ENCODE measurements at regions not wholly inside any gene's neighbourhood (a gene's known extent, or its start where the extent isn't known, plus 50 kb on each side); places are given as distances from the start of the nearest gene placed in this dataset.
"Not testable (repeated sequence)": the region's sequence is repeated elsewhere in the genome, so short reads cannot be mapped to it uniquely, and the experiment has no call there.

DNA sequence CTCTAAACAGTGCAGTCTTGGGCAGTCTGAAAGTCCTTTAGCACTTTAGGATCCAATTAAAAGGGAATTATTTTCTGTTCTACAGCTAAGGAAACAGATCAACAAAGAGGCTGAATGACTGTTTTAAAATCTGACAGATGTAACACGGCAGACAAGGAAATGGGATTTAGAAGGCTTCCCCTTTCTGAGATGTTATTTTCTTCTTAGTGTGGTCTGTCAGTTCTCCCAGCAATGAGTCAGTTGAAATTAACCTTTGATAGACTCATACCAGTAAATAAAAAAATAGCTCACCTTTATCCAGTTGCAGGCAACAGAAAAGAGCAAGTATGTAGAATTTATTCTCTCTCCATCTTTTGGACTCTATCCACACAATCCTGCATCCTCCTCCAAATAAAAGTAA, 98.1 kb downstream of the NEDD1 start:
- DNase-seq, result no peak

DNA sequence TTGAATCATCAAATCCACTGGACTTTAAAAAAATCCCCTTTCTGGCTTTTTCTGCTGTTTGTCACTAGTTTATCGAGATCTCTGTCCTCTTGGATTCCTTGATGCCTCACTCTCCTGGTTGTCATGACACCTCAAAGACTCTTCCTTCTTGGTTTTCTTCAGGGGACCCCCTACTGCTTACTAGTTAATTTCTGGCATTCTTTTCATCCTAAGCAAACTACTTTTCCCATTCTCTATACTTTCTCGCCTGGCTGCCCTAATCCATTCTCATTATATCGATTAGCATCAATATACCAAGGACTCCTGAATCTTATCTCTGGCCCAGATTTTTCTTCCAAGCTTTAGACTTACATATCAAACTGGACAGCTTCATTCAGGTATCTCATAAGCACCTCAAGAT, 98.6 kb downstream of the NEDD1 start:
- no peak for DNase-seq

DNA sequence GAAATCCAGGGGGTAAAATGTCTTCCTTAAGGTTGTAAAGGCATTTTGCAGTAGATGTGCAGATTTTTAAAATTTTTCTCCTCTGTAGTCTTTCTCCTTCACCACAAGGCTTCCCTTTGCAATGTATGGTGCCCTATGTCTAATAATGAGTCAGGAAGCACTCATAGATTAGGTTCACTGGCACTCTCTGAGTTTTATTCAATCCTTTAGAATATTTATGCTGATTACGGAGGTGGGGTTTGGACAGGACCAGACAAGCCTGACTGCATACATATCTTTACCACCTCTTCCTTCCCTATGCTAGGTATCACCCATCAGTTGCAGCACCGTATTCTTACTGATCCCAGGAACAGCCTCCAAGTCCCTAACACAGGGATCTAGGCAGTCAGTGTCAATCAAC, 99.5 kb downstream of the NEDD1 start:
- DNase-seq, result no peak

DNA sequence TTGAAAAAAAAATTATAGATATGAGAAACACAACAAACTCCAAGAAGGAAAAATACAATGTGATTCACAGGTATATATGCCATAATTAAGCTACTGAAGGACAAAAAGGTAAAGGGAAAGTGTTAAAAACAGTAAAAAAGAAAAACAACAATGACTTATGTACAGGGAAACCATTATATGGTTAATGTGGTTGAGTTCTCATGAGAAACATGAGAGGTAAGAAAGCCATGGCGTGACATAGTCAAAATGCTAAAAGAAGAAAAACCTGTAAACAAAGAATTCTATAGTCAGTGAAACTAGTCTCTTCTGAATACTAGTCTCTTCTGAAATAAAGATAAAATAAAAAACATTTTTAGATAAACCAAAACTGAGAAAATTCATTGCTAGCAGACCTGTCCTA, 109.1 kb downstream of the NEDD1 start:
- DNase-seq, result no peak

- DNase-seq, result no peak
Observed at GRCh38 chr12:97017213-97017612, 110.2 kb downstream of the NEDD1 start.

GRCh38 chr12:97022536-97023230, 115.6 kb downstream of the NEDD1 start:
- DNase-seq, result no peak

- no peak for DNase-seq
Observed at GRCh38 chr12:97024393-97024792, 117.3 kb downstream of the NEDD1 start.

DNA sequence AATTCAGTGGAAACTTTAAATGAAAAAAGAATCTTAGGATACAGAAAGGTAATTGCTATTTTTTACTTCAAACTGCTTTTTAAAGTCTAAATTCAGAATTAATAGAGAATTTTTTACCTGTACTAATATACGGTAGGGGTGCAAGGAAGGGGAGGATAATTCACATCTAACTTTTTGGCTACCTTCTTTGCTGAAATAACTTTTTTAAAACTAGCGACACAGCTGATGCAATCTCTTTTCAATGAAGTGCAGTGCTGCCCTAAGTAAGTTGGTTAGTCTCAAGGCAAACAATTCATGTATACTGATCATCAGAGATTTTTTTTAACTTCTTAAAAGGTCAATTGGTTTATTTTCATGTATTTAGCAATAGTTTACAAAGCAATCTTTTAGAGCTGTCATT, 119.8 kb downstream of the NEDD1 start:
- no peak for DNase-seq

- no peak for DNase-seq
Observed at GRCh38 chr12:97027482-97027881, 120.4 kb downstream of the NEDD1 start.

DNA sequence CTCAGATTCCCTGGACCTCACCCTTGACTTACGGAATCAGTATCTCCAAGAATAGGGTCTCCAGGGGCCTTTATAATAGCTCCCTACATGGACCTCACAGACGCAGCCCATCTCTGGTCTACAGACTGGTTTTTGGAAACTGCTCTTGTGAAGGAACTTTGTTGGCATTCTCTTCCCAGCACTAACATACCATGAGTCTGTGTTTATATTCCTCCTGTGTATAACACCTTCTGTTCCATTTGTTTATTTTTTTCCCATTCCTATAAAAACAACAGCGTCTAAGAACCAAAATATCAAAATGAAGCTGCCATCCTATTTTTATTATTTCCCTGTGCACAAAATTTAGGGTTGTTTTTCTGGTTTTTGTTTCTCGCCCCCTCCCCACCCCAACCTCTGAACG, 131.1 kb downstream of the NEDD1 start:
- DNase-seq, result no peak

DNA sequence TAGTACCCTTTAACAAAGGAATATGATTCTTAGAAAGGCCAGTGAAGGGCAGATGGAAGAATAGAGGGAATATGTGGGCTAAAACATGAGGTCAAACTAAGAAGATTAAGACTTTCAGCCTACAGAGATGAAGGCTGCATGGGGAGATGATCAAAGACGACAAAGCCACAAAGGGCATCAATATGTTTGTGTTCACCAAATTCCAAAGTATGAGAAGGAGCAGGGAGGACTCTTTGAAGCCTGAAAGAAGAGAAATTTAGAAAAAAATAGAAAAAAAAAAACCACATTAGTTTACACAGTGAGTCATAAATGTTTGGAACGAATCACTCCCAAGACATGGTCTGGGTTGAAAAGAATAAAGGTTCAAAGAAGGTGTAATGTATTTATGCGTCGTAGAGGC, 131.8 kb downstream of the NEDD1 start:
- no peak for DNase-seq

GRCh38 chr12:97046901-97047300, 139.8 kb downstream of the NEDD1 start:
- DNase-seq, result no peak

DNA sequence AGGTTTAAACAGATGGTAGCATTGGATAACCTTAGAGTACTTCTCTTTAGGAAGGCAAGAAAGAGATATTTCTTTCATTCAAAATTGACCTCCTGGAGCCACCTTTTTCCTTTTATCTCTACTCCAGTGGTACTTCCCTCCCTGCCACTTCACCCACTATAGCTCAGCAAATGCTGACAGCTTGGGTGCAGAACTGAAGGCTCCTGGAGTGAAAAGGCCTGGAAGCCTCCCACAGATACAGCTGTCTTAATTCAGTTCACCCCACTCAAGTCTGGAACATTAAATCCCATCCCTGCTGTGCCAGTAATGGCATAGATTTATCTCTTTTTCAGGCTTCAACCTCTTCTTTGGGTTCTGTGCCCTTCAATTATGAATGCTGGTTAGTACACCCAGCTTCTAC, 140.3 kb downstream of the NEDD1 start:
- DNase-seq, result no peak

DNA sequence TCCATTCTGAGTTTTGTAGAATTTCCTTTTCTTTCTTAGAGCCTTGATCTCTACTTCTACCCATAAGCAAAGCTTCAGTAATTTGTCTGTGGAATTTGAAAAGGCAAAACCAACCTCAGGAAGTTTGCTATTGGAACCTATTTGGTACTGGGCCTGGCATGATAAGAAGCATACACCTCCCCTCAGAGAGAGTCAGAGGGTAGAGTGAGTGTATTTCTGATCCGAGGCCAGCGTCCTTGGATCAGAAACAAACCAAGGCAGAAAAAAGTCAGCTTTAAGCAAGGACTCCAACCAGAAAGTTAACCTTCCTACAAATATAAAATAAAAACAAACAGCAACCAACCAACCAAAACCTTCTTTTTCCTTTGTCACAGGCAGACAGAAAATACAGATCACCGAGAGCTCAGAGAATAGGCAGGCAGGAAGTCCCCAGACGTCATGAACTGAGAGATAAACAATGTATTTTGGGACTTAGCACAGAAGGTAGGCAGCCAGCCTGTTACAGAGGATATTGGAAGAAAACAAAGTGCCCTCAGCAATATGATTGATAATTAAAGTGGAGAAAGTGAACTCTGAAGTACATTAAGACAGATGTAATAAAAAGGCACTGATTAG, 141.5 kb downstream of the NEDD1 start:
- no peak for DNase-seq

GRCh38 chr12:97050509-97050908, 143.5 kb downstream of the NEDD1 start:
- DNase-seq, result no peak

DNA sequence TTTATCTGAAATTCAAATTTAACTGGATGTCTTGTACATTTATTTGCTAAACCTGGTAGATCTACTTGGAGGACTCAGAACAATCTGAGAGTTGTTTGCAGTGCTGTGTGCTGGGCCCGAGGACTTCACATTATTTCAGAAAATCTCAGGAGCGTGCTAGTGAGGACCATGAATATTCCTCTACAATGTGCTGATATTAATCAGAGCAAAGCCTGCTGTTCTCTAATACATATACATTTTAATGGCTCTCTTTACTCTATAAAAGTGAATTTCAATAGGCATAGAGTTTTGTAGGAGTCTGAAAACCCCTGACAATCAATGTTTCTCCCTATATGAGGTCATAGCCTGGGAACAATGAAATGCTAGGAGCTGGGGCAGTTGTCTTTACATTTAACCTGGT, 144.3 kb downstream of the NEDD1 start:
- DNase-seq, result no peak

GRCh38 chr12:97061171-97061570, 154.1 kb downstream of the NEDD1 start:
- DNase-seq, result no peak

DNA sequence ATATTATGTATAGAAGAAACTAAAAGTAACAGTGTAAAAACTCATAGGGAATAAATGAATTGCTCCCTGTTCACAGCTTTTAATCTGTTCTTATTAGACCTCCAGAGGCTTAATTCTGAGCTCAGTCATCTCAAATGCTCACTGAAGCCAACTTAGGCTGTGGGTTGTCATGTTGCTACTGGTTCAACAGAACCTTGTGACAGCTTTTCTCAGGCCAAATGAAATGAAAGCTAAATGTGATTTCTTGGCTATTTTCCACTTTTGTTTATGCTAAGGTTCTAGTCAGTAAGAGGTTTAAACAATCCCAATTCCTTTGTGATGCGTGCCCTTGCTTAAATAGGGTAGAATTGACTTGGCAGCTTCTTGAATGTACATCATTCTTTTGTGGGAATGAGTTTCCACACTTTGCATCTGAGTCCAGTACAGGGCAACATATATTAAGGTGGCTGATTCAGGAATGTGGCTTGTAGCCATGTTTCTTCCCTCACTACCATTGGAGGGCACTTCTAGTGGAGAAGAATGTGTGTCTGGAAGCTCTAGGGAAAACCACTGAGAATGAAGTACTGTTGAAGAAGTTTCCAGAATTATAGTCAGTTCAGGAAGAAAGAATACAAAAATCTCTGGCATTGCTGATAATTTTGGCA, 156.4 kb downstream of the NEDD1 start:
- DNase-seq, result no peak

DNA sequence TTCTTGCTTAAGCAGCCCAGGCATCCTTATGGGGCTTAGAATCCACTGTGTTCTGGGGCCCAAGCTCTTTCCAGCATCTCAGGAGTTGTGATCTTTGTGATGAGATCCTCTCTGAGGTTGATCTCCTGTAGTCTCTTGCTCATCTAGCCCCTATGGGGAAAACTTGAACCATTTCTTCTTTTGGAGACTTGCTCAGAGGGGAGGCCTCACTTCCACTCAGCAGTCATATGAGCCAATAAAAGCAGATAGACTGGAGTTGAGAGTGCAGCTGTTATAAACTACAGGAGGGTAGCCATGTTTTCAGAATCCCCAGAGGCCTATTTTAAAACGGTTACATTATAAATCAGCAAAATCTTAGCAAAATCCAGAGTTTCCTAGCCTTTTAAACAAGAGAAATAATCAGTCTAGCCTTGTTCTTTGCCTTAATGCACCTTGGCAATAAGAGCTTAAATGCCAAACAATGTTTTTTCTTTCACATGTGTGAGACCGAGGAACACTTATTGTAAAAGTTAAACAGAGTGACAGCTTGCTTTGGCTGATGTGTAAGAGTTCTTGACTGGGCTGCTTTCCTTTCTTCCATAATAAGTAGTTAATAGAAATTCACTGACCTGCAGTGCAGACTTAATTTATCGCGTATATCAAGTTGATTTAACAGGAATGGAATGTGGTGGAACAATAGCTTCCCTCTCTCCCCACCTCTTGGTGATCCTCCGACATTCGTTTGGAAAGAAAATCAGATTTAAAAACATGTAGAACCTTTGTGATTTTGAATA, 168.3 kb downstream of the NEDD1 start:
- DNase-seq, result no peak

- DNase-seq, result no peak
Observed at GRCh38 chr12:97075934-97076630, 169.0 kb downstream of the NEDD1 start.

GRCh38 chr12:97076912-97077311, 169.9 kb downstream of the NEDD1 start:
- DNase-seq, result not testable (repeated sequence)

DNA sequence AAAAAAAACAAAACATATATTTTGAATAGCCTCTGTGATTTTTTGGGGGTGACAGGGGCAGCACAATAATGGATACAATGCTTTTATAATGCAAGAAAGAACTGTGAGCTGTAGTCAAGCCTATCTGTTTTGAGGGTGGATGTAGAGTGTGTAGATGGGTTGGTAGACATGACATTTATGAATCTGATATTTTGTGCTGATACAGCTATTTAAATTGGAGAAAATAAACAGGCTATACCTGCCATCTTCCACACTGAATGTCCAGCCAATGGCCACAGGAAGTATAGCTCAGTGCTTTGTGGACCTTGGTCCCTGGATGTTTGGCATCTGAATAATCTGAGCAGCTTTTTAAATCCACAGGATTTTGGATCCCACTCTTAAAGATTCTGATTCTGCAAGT, 175.0 kb downstream of the NEDD1 start:
- no peak for DNase-seq

DNA sequence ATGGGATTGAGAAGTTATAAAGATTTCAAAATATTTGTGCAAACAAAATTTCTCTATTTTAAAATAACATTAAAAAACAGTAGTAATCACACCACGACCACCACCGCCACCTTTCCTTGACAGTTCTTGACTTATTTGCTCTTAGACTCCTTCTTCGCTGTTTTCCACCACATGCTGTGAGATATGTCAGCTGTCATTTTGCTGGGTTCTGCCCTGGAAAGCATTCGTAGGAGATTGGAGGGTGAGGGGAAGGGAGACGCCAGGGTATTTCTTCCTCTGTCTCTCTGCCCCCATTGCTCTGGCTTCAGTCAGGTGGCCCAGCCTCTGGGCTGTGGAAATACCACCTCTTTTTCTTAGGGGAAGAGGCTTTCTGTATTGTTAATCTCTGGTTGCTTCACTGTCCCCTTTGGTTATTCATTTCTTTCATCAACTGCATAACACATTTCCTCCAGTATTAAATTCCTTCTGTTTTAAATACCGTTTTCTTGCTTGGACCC, 186.2 kb downstream of the NEDD1 start:
- DNase-seq, result no peak

Measured in stimulated activated CD4-positive, alpha-beta T cell treated with anti-CD3 and anti-CD28 coated beads, Interleukin-4, amount 100 ng/mL, for 4 hours (primary cell).